ENCODE measurements at regions not wholly inside any gene's neighbourhood (a gene's known extent, or its start where the extent isn't known, plus 50 kb on each side); places are given as distances from the start of the nearest gene placed in this dataset.
"Not testable (repeated sequence)": the region's sequence is repeated elsewhere in the genome, so short reads cannot be mapped to it uniquely, and the experiment has no call there.

GRCh38 chr4:30073011-30073710 lies 647.0 kb upstream of the PCDH7 start:
- TF ChIP-seq POLR2A (IDR thresholded peaks at IDR 0.05) (no peak), POLR2AphosphoS5 (IDR thresholded peaks at IDR 0.05) (no peak), EP300 (IDR thresholded peaks at IDR 0.05) (no peak), CTCF (IDR thresholded peaks at IDR 0.05) (no peak)
- H3K9me3 ChIP-seq: peaks cover 0 to 20% (median 0%) of the 10 kb centered on the region in 4 donors
- H3K4me3 ChIP-seq: no peak overlapping the region
- H3K36me3 ChIP-seq: no peaks in the 10 kb centered on the region
- no peaks in the 10 kb centered on the region for H3K4me1 ChIP-seq
- no peak overlapping the region for H3K27ac ChIP-seq
- no peak for DNase-seq
- H3K27me3 ChIP-seq: no peaks in the 10 kb centered on the region
- 66 to 81% (median 70%) methylated on average over 3 of the region's 3 CpGs for WGBS, 5 donors
- intact Hi-C loops (cut with DNase I; ENCODE audit: low total_unique reads): no loop called here

- not testable (repeated sequence) for DNase-seq
These were observed 627.6 kb upstream of the PCDH7 start for GRCh38 chr4:30092420-30093128.

GRCh38 chr4:30094887-30095286 lies 625.3 kb upstream of the PCDH7 start:
- intact Hi-C loops (cut with DNase I; ENCODE audit: low total_unique reads): no loop called here
- Histone ChIP-seq H3K27ac (no peak overlapping the region), H3K36me3 (no peaks in the 10 kb centered on the region), H3K4me3 (no peak overlapping the region), H3K4me1 (no peaks in the 10 kb centered on the region), H3K9me3 (peaks cover 0 to 27% (median 8%) of the 10 kb centered on the region in 4 donors), H3K27me3 (no peaks in the 10 kb centered on the region)
- WGBS, 5 donors: 65 to 83% (median 77%) methylated on average over 1 of the region's 1 CpG
- TF ChIP-seq POLR2A (IDR thresholded peaks at IDR 0.05) (no peak), CTCF (IDR thresholded peaks at IDR 0.05) (no peak), EP300 (IDR thresholded peaks at IDR 0.05) (no peak), POLR2AphosphoS5 (IDR thresholded peaks at IDR 0.05) (no peak)
- DNase-seq: no peak

More at GRCh38 chr4:30092420-30093128, 627.6 kb upstream of the PCDH7 start:
- intact Hi-C loops (cut with DNase I; ENCODE audit: low total_unique reads); H3K4me1 ChIP-seq; H3K36me3 ChIP-seq; H3K27ac ChIP-seq; H3K27me3 ChIP-seq; H3K4me3 ChIP-seq: not testable (repeated sequence)
- H3K9me3 ChIP-seq: peaks cover 0 to 24% (median 6%) of the 10 kb centered on the region in 4 donors
- WGBS, 5 donors: 89 to 96% (median 95%) methylated on average over 13 to 37 of the region's 37 CpGs

- Histone ChIP-seq H3K27me3 (no peaks in the 10 kb centered on the region), H3K36me3 (no peaks in the 10 kb centered on the region), H3K4me3 (no peak overlapping the region), H3K4me1 (no peaks in the 10 kb centered on the region), H3K27ac (no peak overlapping the region), H3K9me3 (peaks cover 0 to 8% (median 3%) of the 10 kb centered on the region in 4 donors)
- intact Hi-C loops (cut with DNase I; ENCODE audit: low total_unique reads): no loop called here
- DNase-seq: no peak
- no peak for TF ChIP-seq CTCF (IDR thresholded peaks at IDR 0.05)
- no peak for TF ChIP-seq EP300 (IDR thresholded peaks at IDR 0.05)
- no peak for TF ChIP-seq POLR2AphosphoS5 (IDR thresholded peaks at IDR 0.05)
- no peak for TF ChIP-seq POLR2A (IDR thresholded peaks at IDR 0.05)
These were observed 616.7 kb upstream of the PCDH7 start for GRCh38 chr4:30103455-30103854.

- Histone ChIP-seq H3K27me3 (no peaks in the 10 kb centered on the region), H3K4me1 (no peaks in the 10 kb centered on the region), H3K36me3 (no peaks in the 10 kb centered on the region), H3K27ac (no peak overlapping the region), H3K9me3 (no peaks in the 10 kb centered on the region), H3K4me3 (no peak overlapping the region)
- TF ChIP-seq EP300 (IDR thresholded peaks at IDR 0.05) (no peak), CTCF (IDR thresholded peaks at IDR 0.05) (no peak), POLR2A (IDR thresholded peaks at IDR 0.05) (no peak), POLR2AphosphoS5 (IDR thresholded peaks at IDR 0.05) (no peak)
- DNase-seq: no peak
- WGBS, 5 donors: 63 to 84% (median 73%) methylated on average over 4 of the region's 4 CpGs
- intact Hi-C loops (cut with DNase I; ENCODE audit: low total_unique reads): no loop called here
These were observed 603.8 kb upstream of the PCDH7 start for GRCh38 chr4:30116401-30116800.
